Transverse colon (tissue), 4 donors: ENCODE measurements at regions not wholly inside any gene's neighbourhood (a gene's known extent, or its start where the extent isn't known, plus 50 kb on each side); places are given as distances from the start of the nearest gene placed in this dataset.

Experiments used
- DNase-seq: peaks from one replicate; pipeline ENCODE4 v3.0.0-alpha.2; 2019
- H3K27ac ChIP-seq, 4 donors: fragments of 200-600 bp; sonication (generic); 2 replicates each; pipeline ENCODE4 v1.5.1; 2016 to 2018; ENCODE audit warnings: inconsistent platforms in 4 of 4
- H3K27me3 ChIP-seq: fragments of 200-600 bp; sonication (generic); 2 replicates; pipeline ENCODE4 v1.5.1; 2017; ENCODE audit warnings: inconsistent platforms
- H3K36me3 ChIP-seq, 4 donors: fragments of 200-600 bp; sonication (generic); 2 replicates each; pipeline ENCODE4 v1.5.1; 2017 to 2019; ENCODE audit warnings: inconsistent platforms in 4 of 4
- H3K4me1 ChIP-seq, 4 donors: fragments of 200-600 bp; sonication (generic); 2 replicates each; pipeline ENCODE4 v1.5.1; 2017 to 2020; ENCODE audit warnings: inconsistent platforms in 4 of 4
- H3K4me3 ChIP-seq, 4 donors: fragments of 200-600 bp; sonication (generic); 1 replicate in 1 of 4; 2 replicates in 3 of 4; pipeline versions ENCODE4 v1.5.1 to v1.6.1; 2017 to 2019; ENCODE audit warnings: inconsistent platforms in 4 of 4
- H3K9me3 ChIP-seq, 2 donors: fragments of 200-600 bp; sonication (generic); 2 replicates each; pipeline ENCODE4 v1.5.1; 2017 to 2019; ENCODE audit warnings: inconsistent platforms in 2 of 2
- EP300 ChIP-seq: sonication (generic); formaldehyde crosslinking; IDR thresholded peaks from one replicate; pipeline ENCODE4 v1.6.1; 2017; ENCODE audit warnings: antibody characterized with exemption, low read depth
- POLR2A ChIP-seq: fragments of 450-650 bp; IDR thresholded peaks from one replicate; pipeline ENCODE4 v1.6.1; 2016; ENCODE audit warnings: antibody characterized with exemption, mild to moderate bottlenecking, moderate library complexity
- POLR2AphosphoS5 ChIP-seq, 3 donors: sonication (generic); formaldehyde crosslinking; IDR thresholded peaks; one replicate each; pipeline ENCODE4 v1.6.1; 2016; ENCODE audit warnings: antibody characterized with exemption in 3 of 3
- WGBS, 2 donors: methylation state at CpG; one replicate each; pipeline ENCODE4 v1.1.5; 2018; ENCODE audit warnings: low coverage in 1 of 2; 5-methylcytosine and 5-hydroxymethylcytosine counted together
- in situ Hi-C, 4 donors: fragments of 200-750 bp; cut with MboI; loops; one replicate each; pipeline versions ENCODE4 v1.15.0 to v1.15.1; 2017; ENCODE audit warnings: low sequenced_read_pairs in 3 of 4, low pct_ligation_motif_present in 1 of 4, low pct_unique_long_range_greater_than_20kb in 1 of 4
- intact Hi-C: fragments of 100-400 bp; cut with DNase I; formaldehyde crosslinking; loops from one replicate; pipeline ENCODE4 v1.15.1; 2023; ENCODE audit warnings: low total_unique reads
- TF ChIP-seq, protein P1 (sequence below), 5 experiments: fragments of 200-600 bp in 3 of 5; fragments of 450-650 bp in 2 of 5; sonication (generic) in 3 of 5; IDR thresholded peaks; 1 replicate in 2 of 5; 2 replicates in 3 of 5; pipeline ENCODE4 v1.5.1; 2016 to 2017; ENCODE audit warnings: antibody characterized with exemption in 5 of 5, inconsistent platforms in 3 of 5, mild to moderate bottlenecking in 2 of 5, moderate library complexity in 1 of 5

DNA sequence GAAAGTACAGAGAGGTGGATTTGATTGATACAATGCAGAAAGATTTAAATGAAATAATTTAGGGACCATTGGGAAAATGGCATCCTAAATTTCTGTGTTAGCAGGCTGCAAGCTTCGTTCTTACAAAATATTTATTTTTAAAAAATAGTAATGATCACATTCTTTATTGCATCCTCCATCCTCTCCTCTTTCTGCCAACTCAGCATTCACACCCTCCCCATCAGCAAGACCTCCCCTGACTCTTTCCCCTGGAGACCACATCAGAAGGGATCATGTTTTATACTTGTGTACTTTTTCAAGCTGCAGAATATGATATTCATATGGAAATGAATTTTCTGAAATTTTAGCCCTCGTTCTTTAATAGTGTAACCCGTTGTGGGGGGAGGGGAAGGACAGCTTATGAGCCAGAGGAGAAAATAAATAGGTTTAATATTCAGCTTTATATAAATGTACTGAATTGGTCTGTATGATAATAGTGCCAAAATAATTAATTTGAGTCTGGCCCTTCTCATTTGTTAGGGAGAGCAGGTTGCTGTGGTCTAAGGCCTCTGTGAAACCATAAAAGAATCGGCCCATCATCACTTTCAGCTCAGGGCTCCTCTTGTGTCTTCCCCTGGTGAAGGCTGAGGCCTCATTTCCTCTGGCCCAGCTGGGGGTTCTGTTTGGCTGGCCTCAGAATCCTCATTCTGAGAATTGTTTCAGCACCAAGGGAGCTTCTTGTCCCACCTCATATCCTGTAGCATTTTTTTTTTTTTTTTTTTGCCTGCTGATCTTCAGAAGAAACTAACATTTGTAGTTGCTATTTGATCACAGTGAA, 330.8 kb downstream of the TXNL1 start:
- DNase-seq = no peak
- H3K27me3 ChIP-seq = no peaks in the 10 kb centered on the region
- H3K9me3 ChIP-seq = no peaks in the 10 kb centered on the region
- H3K4me3 ChIP-seq = no peak overlapping the region
- no peaks in the 10 kb centered on the region for H3K4me1 ChIP-seq
- 59 to 62% methylated on average over 4 of the region's 4 CpGs for WGBS, 2 donors
- no peak overlapping the region for H3K27ac ChIP-seq
- in situ Hi-C loops = no loop called here
- no peaks in the 10 kb centered on the region for H3K36me3 ChIP-seq
- TF ChIP-seq POLR2A (no peak), EP300 (no peak), POLR2AphosphoS5 (IDR thresholded peaks at IDR 0.05) (no peak)
- TF ChIP-seq, protein P1, sequence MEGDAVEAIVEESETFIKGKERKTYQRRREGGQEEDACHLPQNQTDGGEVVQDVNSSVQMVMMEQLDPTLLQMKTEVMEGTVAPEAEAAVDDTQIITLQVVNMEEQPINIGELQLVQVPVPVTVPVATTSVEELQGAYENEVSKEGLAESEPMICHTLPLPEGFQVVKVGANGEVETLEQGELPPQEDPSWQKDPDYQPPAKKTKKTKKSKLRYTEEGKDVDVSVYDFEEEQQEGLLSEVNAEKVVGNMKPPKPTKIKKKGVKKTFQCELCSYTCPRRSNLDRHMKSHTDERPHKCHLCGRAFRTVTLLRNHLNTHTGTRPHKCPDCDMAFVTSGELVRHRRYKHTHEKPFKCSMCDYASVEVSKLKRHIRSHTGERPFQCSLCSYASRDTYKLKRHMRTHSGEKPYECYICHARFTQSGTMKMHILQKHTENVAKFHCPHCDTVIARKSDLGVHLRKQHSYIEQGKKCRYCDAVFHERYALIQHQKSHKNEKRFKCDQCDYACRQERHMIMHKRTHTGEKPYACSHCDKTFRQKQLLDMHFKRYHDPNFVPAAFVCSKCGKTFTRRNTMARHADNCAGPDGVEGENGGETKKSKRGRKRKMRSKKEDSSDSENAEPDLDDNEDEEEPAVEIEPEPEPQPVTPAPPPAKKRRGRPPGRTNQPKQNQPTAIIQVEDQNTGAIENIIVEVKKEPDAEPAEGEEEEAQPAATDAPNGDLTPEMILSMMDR (IDR thresholded peaks at IDR 0.05) = no peak
- intact Hi-C loops = no loop called here

DNA sequence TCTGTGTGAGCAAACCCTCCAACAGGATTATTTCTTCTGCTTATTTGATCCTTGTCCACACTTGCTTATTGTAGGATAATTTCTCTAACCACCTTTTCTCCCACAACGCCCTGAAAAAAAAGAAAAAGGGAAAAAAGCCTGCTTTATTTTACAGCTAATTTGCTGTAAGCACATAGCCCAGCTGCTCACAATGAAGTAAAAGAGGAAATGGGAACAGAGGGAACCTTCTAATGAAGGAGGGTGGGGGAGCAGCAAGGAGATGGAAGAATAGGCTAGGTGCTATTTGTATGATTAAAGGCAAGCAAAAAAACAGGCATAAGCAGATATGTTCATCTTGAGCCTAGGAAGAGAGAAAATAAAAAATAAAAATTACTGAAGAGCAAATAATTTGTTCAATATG, 331.6 kb downstream of the TXNL1 start:
- in situ Hi-C loops = no loop called here
- TF ChIP-seq POLR2AphosphoS5 (IDR thresholded peaks at IDR 0.05) = no peak
- TF ChIP-seq POLR2A = no peak
- no peak for TF ChIP-seq EP300
- TF ChIP-seq, protein P1 (IDR thresholded peaks at IDR 0.05) = no peak
- Histone ChIP-seq H3K4me3 (no peak overlapping the region), H3K9me3 (no peaks in the 10 kb centered on the region), H3K36me3 (no peaks in the 10 kb centered on the region), H3K27ac (no peak overlapping the region), H3K4me1 (no peaks in the 10 kb centered on the region), H3K27me3 (no peaks in the 10 kb centered on the region)
- 17 to 34% methylated on average over 1 of the region's 1 CpG for WGBS, 2 donors
- no peak for DNase-seq
- intact Hi-C loops = no loop called here

DNA sequence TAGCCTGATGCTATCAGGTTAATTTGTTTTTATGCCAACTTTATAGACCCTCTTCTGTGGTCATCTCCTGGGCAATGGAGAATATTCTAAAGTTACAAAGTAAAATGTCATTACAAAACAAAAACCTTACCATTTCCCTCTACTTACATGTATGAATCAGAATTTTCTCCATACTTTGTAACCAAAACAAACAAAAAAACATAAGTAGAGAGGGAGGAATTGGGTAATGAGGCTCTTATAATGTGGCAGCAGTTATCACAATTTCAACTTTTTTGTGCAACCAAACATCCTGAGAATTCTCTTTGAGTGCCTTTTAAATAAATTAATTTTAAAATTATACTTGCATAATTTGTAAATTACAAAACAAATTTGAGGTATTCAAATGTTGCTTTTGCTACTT, 332.8 kb downstream of the TXNL1 start:
- in situ Hi-C loops = no loop called here
- TF ChIP-seq POLR2A = no peak
- no peaks in the 10 kb centered on the region for H3K36me3 ChIP-seq
- no peaks in the 10 kb centered on the region for H3K9me3 ChIP-seq
- DNase-seq = no peak
- H3K27ac ChIP-seq = no peak overlapping the region
- H3K27me3 ChIP-seq = no peaks in the 10 kb centered on the region
- intact Hi-C loops = no loop called here
- no peak overlapping the region for H3K4me3 ChIP-seq
- no peaks in the 10 kb centered on the region for H3K4me1 ChIP-seq

GRCh38 chr18:56302156-56302555, 336.2 kb downstream of the TXNL1 start:
- H3K4me1 ChIP-seq = no peaks in the 10 kb centered on the region
- no peak for DNase-seq
- intact Hi-C loops = no loop called here
- no peaks in the 10 kb centered on the region for H3K27me3 ChIP-seq
- no peak overlapping the region for H3K27ac ChIP-seq
- H3K4me3 ChIP-seq = no peak overlapping the region
- no peaks in the 10 kb centered on the region for H3K9me3 ChIP-seq
- WGBS, 2 donors = 87 to 90% methylated on average over 11 of the region's 11 CpGs
- TF ChIP-seq POLR2AphosphoS5 (IDR thresholded peaks at IDR 0.05) (no peak), POLR2A (no peak), EP300 (no peak)
- TF ChIP-seq, protein P1 (IDR thresholded peaks at IDR 0.05) = no peak
- H3K36me3 ChIP-seq = no peaks in the 10 kb centered on the region
- in situ Hi-C loops = no loop called here

DNA sequence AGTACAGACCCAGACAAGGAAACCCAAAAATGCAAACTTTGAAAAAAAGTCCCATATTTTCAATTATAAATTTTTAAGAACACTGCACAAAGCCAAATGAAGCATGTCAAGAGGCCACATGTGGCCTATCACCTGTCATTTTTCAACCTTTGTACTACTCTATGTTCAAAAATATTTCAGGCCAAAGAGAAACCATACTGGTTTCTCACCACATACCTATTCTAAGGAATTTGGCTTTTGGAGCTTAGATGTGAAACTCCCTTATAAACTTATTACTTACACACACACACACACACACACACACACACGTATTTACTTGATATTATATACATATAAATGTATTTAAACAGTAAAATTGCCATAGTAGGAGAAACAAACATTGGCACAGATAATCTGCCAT, 338.7 kb downstream of the TXNL1 start:
- in situ Hi-C loops (no loop called here), intact Hi-C loops (no loop called here)
- Histone ChIP-seq H3K27me3 (no peaks in the 10 kb centered on the region), H3K4me1 (no peaks in the 10 kb centered on the region), H3K27ac (no peak overlapping the region), H3K36me3 (no peaks in the 10 kb centered on the region), H3K4me3 (no peak overlapping the region), H3K9me3 (no peaks in the 10 kb centered on the region)
- TF ChIP-seq, protein P1 (IDR thresholded peaks at IDR 0.05) = no peak
- TF ChIP-seq EP300 = no peak
- WGBS, 2 donors = 43 to 58% methylated on average over 1 of the region's 1 CpG
- DNase-seq = no peak
